ENCODE measurements at regions not wholly inside any gene's neighbourhood (a gene's known extent, or its start where the extent isn't known, plus 50 kb on each side); places are given as distances from the start of the nearest gene placed in this dataset.

DNA sequence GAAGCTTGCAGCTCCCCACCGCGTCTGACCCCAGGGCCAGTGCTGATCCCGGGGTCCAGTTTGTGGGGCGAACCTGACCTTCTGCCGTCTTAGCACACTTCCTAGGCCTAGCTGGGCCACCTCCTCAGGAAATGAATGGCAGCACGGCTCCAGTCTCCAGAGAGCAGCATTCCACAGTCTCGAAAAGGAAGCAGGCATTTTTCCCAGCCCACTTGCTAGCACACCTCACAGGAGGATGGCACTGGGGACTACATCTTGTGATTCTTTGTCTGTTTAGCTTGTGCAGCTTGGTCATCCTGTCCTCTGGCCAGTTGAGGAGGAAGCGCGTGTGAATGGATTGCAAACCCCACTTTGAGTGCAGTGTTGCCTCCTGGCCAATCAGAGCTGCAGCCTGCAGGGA lies 308.0 kb upstream of the IRX2 start:
- Mint-ChIP-seq H3K9me3 (peaks cover 1 to 9% of the 10 kb centered on the region in 2 donors), H3K4me3 (no peak overlapping the region), H3K4me1 (ENCODE audit: low read depth) (no peaks in the 10 kb centered on the region), H3K36me3 (ENCODE audit: insufficient read depth in 2 of 2) (peaks cover 7 to 8% of the 10 kb centered on the region in 2 donors), H3K27ac (no peak overlapping the region), H3K27me3 (ENCODE audit: low read depth) (no peaks in the 10 kb centered on the region)
- ATAC-seq (replicated peaks in 1 of 2) (no peak), DNase-seq (no peak)

DNA sequence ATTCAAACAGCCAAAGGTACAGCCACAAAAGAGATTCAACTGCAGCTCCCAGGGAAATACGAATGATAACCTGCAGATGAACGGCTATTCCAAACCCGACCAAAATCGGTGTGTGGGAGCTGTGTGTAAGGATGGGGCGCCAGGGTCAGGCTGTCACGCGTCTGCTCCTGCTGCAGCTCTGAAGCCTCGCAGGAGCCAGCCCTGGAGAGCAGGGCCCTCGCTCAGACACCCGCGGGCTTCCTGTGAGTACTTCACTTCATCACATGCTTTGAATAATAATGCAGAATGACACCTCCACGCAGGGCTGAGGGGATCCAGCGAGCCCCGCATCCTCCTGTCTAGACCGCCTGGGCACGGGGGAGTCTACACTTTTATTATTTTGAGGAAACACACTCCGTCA lies 307.5 kb upstream of the IRX2 start:
- Mint-ChIP-seq H3K27ac (no peak overlapping the region), H3K9me3 (peaks cover 1 to 9% of the 10 kb centered on the region in 2 donors), H3K4me3 (no peak overlapping the region), H3K27me3 (ENCODE audit: low read depth) (no peaks in the 10 kb centered on the region), H3K4me1 (ENCODE audit: low read depth) (no peaks in the 10 kb centered on the region), H3K36me3 (ENCODE audit: insufficient read depth in 2 of 2) (peaks cover 7 to 8% of the 10 kb centered on the region in 2 donors)
- ATAC-seq (replicated peaks in 1 of 2) (no peak), DNase-seq (no peak)

DNA sequence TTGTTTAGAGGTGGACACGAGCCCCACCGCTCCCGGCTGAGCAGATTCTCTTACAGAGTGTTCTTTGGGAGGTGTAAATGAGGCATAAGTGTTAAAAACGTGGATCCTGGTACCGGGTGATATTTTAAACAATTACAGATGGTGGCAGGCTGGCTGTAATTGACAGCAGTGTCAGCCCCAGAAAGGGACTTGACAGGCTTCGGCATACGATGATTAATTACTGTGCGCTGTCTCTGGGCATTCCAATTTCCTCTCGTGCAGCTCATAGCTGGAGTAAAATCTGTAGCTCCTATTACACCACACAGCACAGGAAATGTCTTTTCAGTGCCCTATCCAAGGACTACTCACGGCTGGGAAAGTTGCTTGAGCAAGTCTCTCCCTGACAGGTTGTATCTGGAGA lies 305.4 kb upstream of the IRX2 start:
- H3K27me3 Mint-ChIP-seq (ENCODE audit: low read depth): no peaks in the 10 kb centered on the region
- no peak overlapping the region for H3K27ac Mint-ChIP-seq
- H3K4me1 Mint-ChIP-seq (ENCODE audit: low read depth): no peaks in the 10 kb centered on the region
- no peak for DNase-seq
- H3K9me3 Mint-ChIP-seq: peaks cover 1 to 9% of the 10 kb centered on the region in 2 donors
- no peak overlapping the region for H3K4me3 Mint-ChIP-seq
- no peak for ATAC-seq (replicated peaks in 1 of 2)
- peaks cover 7 to 8% of the 10 kb centered on the region in 2 donors for H3K36me3 Mint-ChIP-seq (ENCODE audit: insufficient read depth in 2 of 2)

DNA sequence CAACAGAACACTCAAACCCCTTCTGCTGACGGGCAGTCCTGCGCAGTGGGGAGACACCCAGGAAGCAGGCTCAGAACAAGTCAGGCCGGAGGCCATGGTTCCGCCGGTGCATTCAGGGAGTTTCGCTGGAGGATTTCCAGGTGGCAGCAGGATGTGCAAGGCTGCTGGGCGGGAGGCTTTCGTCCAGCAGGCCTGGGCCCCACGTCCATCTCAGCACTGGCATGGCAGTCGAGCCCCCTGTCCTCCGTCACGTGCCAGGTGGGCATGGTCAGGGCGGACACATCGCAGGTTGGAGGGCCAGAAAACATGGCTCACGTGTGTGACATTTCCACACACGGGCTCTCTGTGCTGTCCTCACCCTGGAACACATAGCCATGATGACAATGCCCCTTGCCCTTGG lies 299.9 kb upstream of the IRX2 start:
- no peaks in the 10 kb centered on the region for H3K27me3 Mint-ChIP-seq (ENCODE audit: low read depth)
- no peak for ATAC-seq (replicated peaks in 1 of 2)

DNA sequence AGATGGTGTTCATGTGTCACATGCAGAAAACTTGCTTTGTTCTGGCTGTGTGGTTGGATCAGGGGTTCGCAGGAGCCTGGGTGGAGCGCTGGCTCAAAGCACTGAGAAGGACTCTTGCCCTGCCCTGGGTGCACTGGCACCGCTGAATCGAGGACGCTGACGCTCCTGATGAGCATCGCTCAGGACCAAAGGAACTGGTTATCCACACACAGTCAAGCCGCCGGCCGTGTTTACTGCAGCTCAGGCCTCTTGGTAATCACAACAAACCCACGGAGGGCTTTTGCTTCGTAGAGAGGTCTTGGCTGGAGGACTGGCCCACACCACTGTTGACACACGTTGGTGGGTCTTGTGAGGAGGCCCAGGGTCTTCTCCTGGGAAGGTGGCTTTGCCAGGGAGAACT lies 299.4 kb upstream of the IRX2 start:
- no peaks in the 10 kb centered on the region for H3K4me1 Mint-ChIP-seq (ENCODE audit: low read depth)
- no peak for ATAC-seq (replicated peaks in 1 of 2)
- no peak overlapping the region for H3K4me3 Mint-ChIP-seq
- no peak for DNase-seq
- no peaks in the 10 kb centered on the region for H3K36me3 Mint-ChIP-seq (ENCODE audit: insufficient read depth in 2 of 2)
- H3K27ac Mint-ChIP-seq: no peak overlapping the region
- H3K27me3 Mint-ChIP-seq (ENCODE audit: low read depth): no peaks in the 10 kb centered on the region
- no peaks in the 10 kb centered on the region for H3K9me3 Mint-ChIP-seq

More for the DNA sequence above, 299.9 kb upstream of the IRX2 start:
- Mint-ChIP-seq H3K4me3 (no peak overlapping the region), H3K9me3 (no peaks in the 10 kb centered on the region), H3K4me1 (ENCODE audit: low read depth) (no peaks in the 10 kb centered on the region), H3K36me3 (ENCODE audit: insufficient read depth in 2 of 2) (no peaks in the 10 kb centered on the region), H3K27ac (no peak overlapping the region)
- DNase-seq: no peak

DNA sequence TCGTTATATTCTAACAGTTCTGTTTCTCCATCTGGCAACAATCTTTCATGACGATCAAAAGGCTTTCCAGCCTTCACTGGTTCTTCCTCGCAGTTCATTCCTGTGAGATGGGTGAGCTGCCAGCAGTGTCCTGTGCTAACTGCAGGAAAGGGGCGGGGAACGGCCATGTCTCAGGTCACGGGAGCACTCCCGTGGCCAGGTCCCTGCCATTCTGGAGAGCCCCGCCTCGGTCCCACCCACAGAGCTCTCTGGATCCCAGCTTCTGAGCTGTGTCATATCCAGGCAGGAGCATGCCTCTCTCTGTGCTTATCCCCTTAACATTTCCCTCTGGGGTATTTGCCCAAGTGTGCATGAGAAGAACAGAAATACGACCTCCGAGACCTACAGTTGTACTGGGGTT lies 297.8 kb upstream of the IRX2 start:
- Mint-ChIP-seq H3K27ac (no peak overlapping the region), H3K4me1 (ENCODE audit: low read depth) (no peaks in the 10 kb centered on the region), H3K9me3 (no peaks in the 10 kb centered on the region), H3K36me3 (ENCODE audit: insufficient read depth in 2 of 2) (no peaks in the 10 kb centered on the region), H3K27me3 (ENCODE audit: low read depth) (no peaks in the 10 kb centered on the region), H3K4me3 (no peak overlapping the region)
- DNase-seq: no peak
- ATAC-seq (replicated peaks in 1 of 2): no peak

DNA sequence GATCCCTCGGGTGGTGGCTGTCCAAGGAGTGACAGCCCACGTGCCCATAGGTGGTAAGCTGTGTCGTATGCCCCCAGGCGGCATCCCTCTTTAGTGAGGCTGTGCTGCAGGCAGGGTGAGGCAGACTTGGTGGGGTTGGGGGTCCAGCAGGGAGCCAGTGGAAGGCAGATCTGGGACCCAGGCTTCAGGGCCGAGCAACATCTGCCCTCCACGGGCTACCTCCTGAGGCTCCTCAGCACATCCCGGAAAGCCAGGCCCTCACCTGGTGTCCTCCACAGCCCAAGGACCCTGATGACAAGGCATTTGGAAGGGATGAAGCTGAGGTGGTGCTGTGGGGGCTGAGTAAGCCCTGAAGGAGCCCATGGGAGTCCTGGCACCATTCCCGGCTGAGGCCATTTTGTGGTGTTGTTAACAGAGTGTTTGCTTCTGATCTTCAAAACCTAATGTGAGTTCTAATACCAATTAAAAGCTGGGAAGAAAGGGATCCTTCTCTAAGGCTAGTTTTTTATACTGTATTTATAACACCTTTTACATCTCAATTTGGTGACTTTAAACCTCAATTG lies 295.8 kb upstream of the IRX2 start:
- no peak for ATAC-seq (replicated peaks in 1 of 2)
- Mint-ChIP-seq H3K27ac (no peak overlapping the region), H3K4me3 (no peak overlapping the region), H3K27me3 (ENCODE audit: low read depth) (no peaks in the 10 kb centered on the region), H3K9me3 (peaks cover 3 to 6% of the 10 kb centered on the region in 2 donors), H3K4me1 (ENCODE audit: low read depth) (no peaks in the 10 kb centered on the region), H3K36me3 (ENCODE audit: insufficient read depth in 2 of 2) (peaks cover 0 to 2% of the 10 kb centered on the region in 2 donors)
- DNase-seq: no peak

DNA sequence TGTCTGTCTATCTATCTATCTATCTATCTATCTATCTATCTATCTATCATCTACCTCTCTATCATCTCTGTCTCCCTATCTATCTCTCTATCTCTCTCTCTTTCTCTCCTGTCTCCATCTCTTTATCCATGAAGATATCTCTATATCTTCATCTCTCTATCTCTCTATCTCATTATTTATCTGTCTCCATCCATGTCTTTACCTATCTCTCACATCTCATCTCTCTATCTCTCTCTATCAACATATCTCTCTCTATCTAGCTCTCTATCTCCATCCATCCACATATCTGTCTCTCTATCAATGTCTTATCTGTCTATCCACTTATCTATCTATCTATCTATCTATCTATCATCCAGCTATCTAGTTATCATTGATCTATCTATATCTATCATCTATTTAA lies 292.1 kb upstream of the IRX2 start:
- ATAC-seq (replicated peaks in 1 of 2) (no peak), DNase-seq (no peak)
- no peak overlapping the region for H3K4me3 Mint-ChIP-seq
- no peaks in the 10 kb centered on the region for H3K4me1 Mint-ChIP-seq (ENCODE audit: low read depth)
- no peak overlapping the region for H3K27ac Mint-ChIP-seq
- H3K36me3 Mint-ChIP-seq (ENCODE audit: insufficient read depth in 2 of 2): peaks cover 0 to 2% of the 10 kb centered on the region in 2 donors
- no peaks in the 10 kb centered on the region for H3K27me3 Mint-ChIP-seq (ENCODE audit: low read depth)
- peaks cover 5 to 7% of the 10 kb centered on the region in 2 donors for H3K9me3 Mint-ChIP-seq

DNA sequence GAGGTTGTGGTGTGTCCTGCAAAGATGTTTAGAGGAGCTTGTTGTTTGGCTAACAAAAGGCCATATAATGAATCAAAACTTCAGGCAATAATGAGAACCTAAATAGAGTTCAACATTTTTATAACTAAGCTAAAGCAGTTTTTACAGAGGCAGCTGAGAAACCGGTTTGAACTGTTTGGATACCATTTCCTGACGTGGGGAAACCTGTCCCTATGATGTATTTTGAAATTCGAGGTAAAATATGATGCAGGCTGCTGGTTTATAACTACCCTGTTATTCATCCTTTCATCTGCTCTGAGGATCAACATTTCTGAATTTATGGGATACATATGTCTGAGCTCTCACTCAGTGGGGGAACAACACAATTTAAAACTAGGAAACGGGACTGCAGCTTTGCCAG lies 289.5 kb upstream of the IRX2 start:
- ATAC-seq (replicated peaks in 1 of 2) (no peak), DNase-seq (no peak)
- Mint-ChIP-seq H3K4me1 (ENCODE audit: low read depth) (no peaks in the 10 kb centered on the region), H3K27me3 (ENCODE audit: low read depth) (no peaks in the 10 kb centered on the region), H3K36me3 (ENCODE audit: insufficient read depth in 2 of 2) (peaks cover 0 to 2% of the 10 kb centered on the region in 2 donors), H3K9me3 (peaks cover 5 to 11% of the 10 kb centered on the region in 2 donors), H3K27ac (no peak overlapping the region), H3K4me3 (no peak overlapping the region)

DNA sequence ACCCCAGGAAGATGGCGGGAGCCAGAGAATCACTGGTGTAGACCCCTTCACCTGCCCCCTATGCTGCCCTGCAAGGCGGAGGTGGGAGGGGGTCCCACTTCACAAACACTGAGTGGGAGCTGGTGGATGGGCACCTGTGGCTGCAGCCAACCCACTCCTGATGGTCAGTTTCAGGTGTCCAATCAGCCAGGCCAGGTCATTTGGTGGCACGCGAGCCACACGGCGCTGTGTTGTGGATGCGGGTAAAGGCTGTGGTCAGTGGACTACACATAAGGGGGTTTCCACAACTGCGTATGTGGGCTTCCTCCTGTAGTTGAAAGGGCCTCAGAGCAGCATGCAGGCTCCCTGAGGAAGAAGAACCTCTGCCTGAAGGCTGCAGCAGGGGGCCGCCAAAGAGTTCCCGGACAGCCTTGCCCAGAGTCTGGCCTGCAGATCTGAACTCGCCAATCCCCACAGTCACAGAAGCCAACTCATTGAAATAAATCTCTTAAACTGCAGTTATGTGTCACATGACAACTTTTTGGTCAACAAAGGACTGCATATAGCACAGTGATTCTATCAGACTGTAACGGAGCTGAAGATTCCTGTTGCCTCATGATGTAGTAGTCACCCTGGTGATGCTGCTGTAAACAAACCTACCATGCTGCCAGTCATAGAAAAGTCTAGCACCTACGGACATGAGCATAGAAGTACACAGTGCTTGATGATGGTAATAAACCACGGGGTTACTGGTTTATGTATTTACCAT lies 284.7 kb upstream of the IRX2 start:
- H3K4me3 Mint-ChIP-seq: no peak overlapping the region
- H3K27me3 Mint-ChIP-seq (ENCODE audit: low read depth): no peaks in the 10 kb centered on the region
- no peak overlapping the region for H3K27ac Mint-ChIP-seq
- H3K4me1 Mint-ChIP-seq (ENCODE audit: low read depth): no peaks in the 10 kb centered on the region
- no peaks in the 10 kb centered on the region for H3K36me3 Mint-ChIP-seq (ENCODE audit: insufficient read depth in 2 of 2)
- no peak for DNase-seq
- peaks cover 5 to 8% of the 10 kb centered on the region in 2 donors for H3K9me3 Mint-ChIP-seq
- ATAC-seq (replicated peaks in 1 of 2): no peak

DNA sequence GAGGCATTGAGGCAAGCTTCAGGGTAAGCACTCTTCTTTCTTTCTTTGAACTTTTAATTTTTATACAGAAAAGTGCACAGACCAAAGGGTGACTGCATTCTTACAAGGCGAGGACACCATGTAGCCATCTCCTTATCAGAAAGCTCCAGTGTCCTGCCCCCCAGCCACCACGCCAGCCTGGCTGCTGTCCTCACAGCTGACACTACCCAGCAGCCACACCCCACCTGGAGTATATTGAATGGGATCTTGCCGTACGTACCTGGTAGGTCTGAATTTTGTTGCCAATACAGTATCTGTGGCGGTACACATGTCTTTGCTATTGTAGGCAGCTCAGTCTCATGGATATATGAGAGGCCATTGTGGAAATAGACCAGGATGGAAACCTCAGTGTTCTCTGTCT lies 284.0 kb upstream of the IRX2 start:
- ATAC-seq (replicated peaks in 1 of 2) (no peak), DNase-seq (no peak)
- Mint-ChIP-seq H3K4me1 (ENCODE audit: low read depth) (no peaks in the 10 kb centered on the region), H3K27ac (no peak overlapping the region), H3K4me3 (no peak overlapping the region), H3K9me3 (peaks cover 5 to 10% of the 10 kb centered on the region in 2 donors), H3K36me3 (ENCODE audit: insufficient read depth in 2 of 2) (no peaks in the 10 kb centered on the region), H3K27me3 (ENCODE audit: low read depth) (no peaks in the 10 kb centered on the region)

DNA sequence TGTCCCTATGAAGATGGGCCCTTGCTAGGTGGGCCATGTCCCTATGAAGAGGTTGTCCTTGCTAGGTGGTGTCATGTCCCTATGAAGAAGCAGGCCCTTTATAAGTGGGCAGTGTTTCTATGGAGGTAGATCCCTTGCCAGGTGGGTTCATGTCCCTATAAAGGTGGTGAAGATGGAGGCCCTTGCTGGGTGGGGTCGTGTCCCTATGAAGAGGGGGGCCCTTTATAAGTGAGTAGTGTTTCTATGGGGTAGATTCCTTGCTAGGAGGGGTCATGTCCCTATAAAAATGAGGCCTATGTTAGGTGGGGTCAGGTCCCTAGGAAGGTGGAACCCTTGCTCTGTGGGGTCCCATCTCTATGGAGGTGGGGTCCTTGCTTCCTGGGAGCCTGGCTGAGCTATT lies 283.4 kb upstream of the IRX2 start:
- DNase-seq: no peak
- Mint-ChIP-seq H3K27me3 (ENCODE audit: low read depth) (no peaks in the 10 kb centered on the region), H3K9me3 (peaks cover 5 to 10% of the 10 kb centered on the region in 2 donors), H3K4me3 (no peak overlapping the region), H3K4me1 (ENCODE audit: low read depth) (no peaks in the 10 kb centered on the region), H3K36me3 (ENCODE audit: insufficient read depth in 2 of 2) (no peaks in the 10 kb centered on the region), H3K27ac (no peak overlapping the region)
- ATAC-seq (replicated peaks in 1 of 2): no peak

DNA sequence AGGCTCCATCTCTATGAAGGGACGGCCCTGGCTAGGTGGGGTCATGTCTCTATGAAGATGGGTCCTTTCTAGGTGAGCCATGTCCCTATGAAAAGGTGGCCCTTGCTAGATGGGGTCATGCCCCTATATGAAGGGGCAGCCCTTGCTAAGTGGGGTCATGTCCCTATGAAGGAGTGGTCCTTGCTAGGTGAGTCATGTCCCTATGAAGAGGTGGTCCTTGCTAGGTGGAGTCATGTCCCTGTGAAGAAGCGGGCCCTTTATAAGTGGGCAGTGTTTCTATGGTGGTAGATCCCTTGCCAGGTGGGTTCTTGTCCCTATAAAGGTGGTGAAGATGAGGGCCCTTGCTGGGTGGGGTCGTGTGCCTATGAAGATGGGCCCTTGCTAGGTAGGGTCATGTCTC lies 283.0 kb upstream of the IRX2 start:
- H3K27me3 Mint-ChIP-seq (ENCODE audit: low read depth): no peaks in the 10 kb centered on the region
- H3K36me3 Mint-ChIP-seq (ENCODE audit: insufficient read depth in 2 of 2): no peaks in the 10 kb centered on the region
- DNase-seq (no peak), ATAC-seq (replicated peaks in 1 of 2) (no peak)
- H3K27ac Mint-ChIP-seq: no peak overlapping the region
- no peaks in the 10 kb centered on the region for H3K4me1 Mint-ChIP-seq (ENCODE audit: low read depth)
- H3K9me3 Mint-ChIP-seq: peaks cover 5 to 10% of the 10 kb centered on the region in 2 donors
- H3K4me3 Mint-ChIP-seq: no peak overlapping the region

Measured in activated T-cell treated with anti-CD3 and anti-CD28 coated beads, Interleukin-2, amount 50 U/mL, for 72 hours (primary cell).